Prostate gland (tissue), 2 donors: ENCODE measurements at regions not wholly inside any gene's neighbourhood (a gene's known extent, or its start where the extent isn't known, plus 50 kb on each side); places are given as distances from the start of the nearest gene placed in this dataset.

ENCODE experiments used
- CTCF ChIP-seq, 4 experiments: fragments of 200-600 bp in 2 of 4; fragments of 450-650 bp in 2 of 4; sonication (generic) in 2 of 4; IDR thresholded peaks; 1 replicate in 3 of 4; 2 replicates in 1 of 4; pipeline ENCODE4 v1.5.1; 2016 to 2019; ENCODE audit warnings: antibody characterized with exemption in 4 of 4, mild to moderate bottlenecking in 2 of 4, moderate library complexity in 2 of 4
- POLR2A ChIP-seq: fragments of 450-650 bp; IDR thresholded peaks from one replicate; pipeline ENCODE4 v1.6.1; 2016; ENCODE audit warnings: antibody characterized with exemption, mild to moderate bottlenecking
- POLR2AphosphoS5 ChIP-seq: sonication (generic); formaldehyde crosslinking; IDR thresholded peaks from one replicate; pipeline ENCODE4 v1.6.1; 2017; ENCODE audit warnings: antibody characterized with exemption

GRCh38 chr14:22423958-22424357, 165.1 kb downstream of the DAD1 start:
- TF ChIP-seq POLR2AphosphoS5 (no peak), CTCF (IDR thresholded peaks at IDR 0.05) (no peak), POLR2A (no peak)
